B cell (primary cell): ENCODE measurements at regions not wholly inside any gene's neighbourhood (a gene's known extent, or its start where the extent isn't known, plus 50 kb on each side); places are given as distances from the start of the nearest gene placed in this dataset.

Experiments
- ATAC-seq: fragments of 200-7000 bp; cut with Tn5 transposase; one replicate; pipeline ENCODE4 v1.10.0; 2021; ENCODE audit warnings: low read depth, mild to moderate bottlenecking, moderate number of reproducible peaks, moderate library complexity
- CTCF ChIA-PET: fragments of 350-600 bp; sonication (Branson Sonifier 250); formaldehyde crosslinking; loops from one replicate; lab custom pipeline; 2021; ENCODE audit warnings: antibody characterized with exemption, inconsistent platforms; lab: Charles Lee
- POLR2A ChIA-PET: fragments of 350-600 bp; sonication (Branson Sonifier 250); formaldehyde crosslinking; loops from one replicate; lab custom pipeline; 2021; ENCODE audit warnings: antibody characterized with exemption; lab: Charles Lee
- DNase-seq: peaks from one replicate; pipeline ENCODE4 v3.0.0; 2013
- H2AFZ ChIP-seq: 2 replicates; pipeline ENCODE4 v1.6.1; 2012; ENCODE audit warnings: mild to moderate bottlenecking, low read depth, low read length; ENCODE audit not compliant: insufficient read depth, poor library complexity, severe bottlenecking
- H3K27ac ChIP-seq, 2 donors: 1 replicate in 1 of 2; 2 replicates in 1 of 2; pipeline ENCODE4 v1.5.1; 2012 to 2013; ENCODE audit warnings: low read length in 2 of 2, mild to moderate bottlenecking in 2 of 2, moderate library complexity in 1 of 2
- H3K27me3 ChIP-seq, 4 experiments: fragments of 200-600 bp in 1 of 4; sonication (generic) in 1 of 4; replicated peaks in 1 of 4; 1 replicate in 2 of 4; 2 replicates in 2 of 4; pipeline versions ENCODE4 v1.6.1 to v1.7.0; 2013 to 2016; ENCODE audit warnings: low read length in 3 of 4, mild to moderate bottlenecking in 2 of 4, mixed read lengths in 1 of 4, moderate library complexity in 1 of 4; ENCODE audit not compliant: insufficient read depth in 4 of 4, control insufficient read depth in 3 of 4; ENCODE audit errors: control extremely low read depth in 1 of 4
- H3K36me3 ChIP-seq, 2 experiments: replicated peaks in 1 of 2; 1 replicate in 1 of 2; 2 replicates in 1 of 2; pipeline versions ENCODE4 v1.6.1 to v1.7.1; 2013; ENCODE audit warnings: low read length in 1 of 2; ENCODE audit not compliant: insufficient read depth in 2 of 2, control insufficient read depth in 1 of 2; ENCODE audit errors: control extremely low read depth in 1 of 2, extremely low read depth in 1 of 2
- H3K4me1 ChIP-seq, 2 donors: fragments of 200-600 bp in 1 of 2; sonication (generic) in 1 of 2; 1 replicate in 1 of 2; 2 replicates in 1 of 2; pipeline versions ENCODE4 v1.5.1 to v1.6.1; 2013 to 2017; ENCODE audit warnings: low read length in 2 of 2; ENCODE audit not compliant: control insufficient read depth in 2 of 2, insufficient read depth in 2 of 2
- H3K4me2 ChIP-seq: replicated peaks from 2 replicates; pipeline ENCODE3; 2012; ENCODE audit warnings: mild to moderate bottlenecking, low read depth, low read length; ENCODE audit not compliant: poor library complexity, severe bottlenecking
- H3K4me3 ChIP-seq, 5 experiments: fragments of 200-600 bp in 1 of 5; sonication (generic) in 1 of 5; 1 replicate in 3 of 5; 2 replicates in 2 of 5; pipeline versions ENCODE4 v1.5.1 to v1.7.0; 2011 to 2016; ENCODE audit warnings: low read length in 4 of 5, mild to moderate bottlenecking in 4 of 5, low read depth in 2 of 5, control low read depth in 1 of 5, moderate library complexity in 1 of 5; ENCODE audit not compliant: insufficient read depth in 1 of 5; ENCODE audit errors: control extremely low read depth in 1 of 5, extremely low read depth in 1 of 5
- H3K79me2 ChIP-seq: fragments of 200-600 bp; sonication (generic); one replicate; pipeline ENCODE4 v1.6.0; 2016; ENCODE audit warnings: low read length; ENCODE audit not compliant: control insufficient read depth, insufficient read depth
- H3K9ac ChIP-seq: fragments of 200-600 bp; sonication (generic); 2 replicates; pipeline ENCODE4 v1.6.1; 2017; ENCODE audit warnings: mild to moderate bottlenecking, low read length, moderate library complexity
- H3K9me3 ChIP-seq, 3 donors: one replicate each; pipeline versions ENCODE4 v1.6.1 to v1.7.1; 2013; ENCODE audit warnings: low read length in 2 of 3; ENCODE audit not compliant: control insufficient read depth in 2 of 3, insufficient read depth in 1 of 3; ENCODE audit errors: control extremely low read depth in 1 of 3
- H4K20me1 ChIP-seq: 2 replicates; pipeline ENCODE4 v1.6.0; 2012; ENCODE audit warnings: mild to moderate bottlenecking, low read length; ENCODE audit not compliant: insufficient read depth, control insufficient read depth, poor library complexity, severe bottlenecking
- H3K27ac Mint-ChIP-seq: one replicate; pipeline ENCODE4 v1.8.0; 2021; ENCODE audit warnings: mixed read lengths
- H3K27me3 Mint-ChIP-seq: one replicate; pipeline ENCODE4 v1.8.0; 2021; ENCODE audit warnings: mixed read lengths
- H3K4me1 Mint-ChIP-seq: one replicate; pipeline ENCODE4 v1.8.0; 2021; ENCODE audit warnings: mixed read lengths
- H3K4me3 Mint-ChIP-seq: one replicate; pipeline ENCODE4 v1.8.0; 2021; ENCODE audit warnings: mixed read lengths
- H3K9me3 Mint-ChIP-seq: one replicate; pipeline ENCODE4 v1.8.0; 2022; ENCODE audit warnings: mixed read lengths; ENCODE audit not compliant: insufficient read depth
- EZH2 ChIP-seq: IDR thresholded peaks from 2 replicates; pipeline ENCODE4 v1.6.1; 2012; ENCODE audit warnings: borderline replicate concordance, low read depth, mild to moderate bottlenecking, moderate library complexity, low read length; ENCODE audit not compliant: insufficient read depth, poor library complexity, severe bottlenecking
- WGBS: methylation state at CpG from one replicate; pipeline ENCODE4 v1.1.5; 2013; ENCODE audit warnings: missing lambda C conversion rate; ENCODE audit not compliant: insufficient coverage; 5-methylcytosine and 5-hydroxymethylcytosine counted together
- intact Hi-C: fragments of 100-400 bp; cut with micrococcal nuclease; formaldehyde crosslinking; loops from one replicate; pipeline ENCODE4 v1.10.0; 2022
- TF ChIP-seq, protein P1 (sequence below): fragments of 200-600 bp; IDR thresholded peaks from one replicate; pipeline ENCODE4 v1.8.0; 2022; ENCODE audit warnings: antibody characterized with exemption, mild to moderate bottlenecking

DNA sequence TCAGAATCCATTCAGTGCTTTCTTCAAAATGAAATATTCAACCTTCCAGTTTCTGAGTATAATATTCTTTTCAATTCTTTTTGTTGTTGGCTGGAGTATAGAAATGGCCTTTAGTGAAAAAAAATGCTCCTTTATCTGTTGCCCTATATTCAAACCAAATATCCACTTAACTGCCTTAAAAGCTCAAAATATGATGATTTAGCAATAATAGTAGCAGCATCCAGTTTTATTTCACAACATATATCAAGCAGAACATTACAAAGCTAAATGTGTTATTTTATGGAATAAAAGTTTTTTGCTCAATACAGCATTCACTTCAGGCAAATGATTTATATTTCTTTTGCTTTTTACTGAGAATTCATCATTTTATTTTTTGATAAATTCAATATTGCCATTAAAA is 322.4 kb upstream of the EYS start:
- Histone ChIP-seq H3K4me3 (no peak overlapping the region), H3K4me2 (no peak overlapping the region), H4K20me1 (no peaks in the 10 kb centered on the region), H3K4me1 (no peaks in the 10 kb centered on the region), H2AFZ (no peak overlapping the region), H3K27me3 (no peaks in the 10 kb centered on the region), H3K9me3 (peaks cover 0 to 4% (median 0%) of the 10 kb centered on the region in 3 donors), H3K27ac (no peak overlapping the region), H3K9ac (no peak overlapping the region), H3K79me2 (no peaks in the 10 kb centered on the region), H3K36me3 (no peaks in the 10 kb centered on the region)
- ChIA-PET CTCF (no interaction called here), POLR2A (no interaction called here)
- H3K4me1 Mint-ChIP-seq, result no peaks in the 10 kb centered on the region
- DNase-seq (no peak), ATAC-seq (no peak)
- no peak for TF ChIP-seq EZH2
- TF ChIP-seq, protein P1, sequence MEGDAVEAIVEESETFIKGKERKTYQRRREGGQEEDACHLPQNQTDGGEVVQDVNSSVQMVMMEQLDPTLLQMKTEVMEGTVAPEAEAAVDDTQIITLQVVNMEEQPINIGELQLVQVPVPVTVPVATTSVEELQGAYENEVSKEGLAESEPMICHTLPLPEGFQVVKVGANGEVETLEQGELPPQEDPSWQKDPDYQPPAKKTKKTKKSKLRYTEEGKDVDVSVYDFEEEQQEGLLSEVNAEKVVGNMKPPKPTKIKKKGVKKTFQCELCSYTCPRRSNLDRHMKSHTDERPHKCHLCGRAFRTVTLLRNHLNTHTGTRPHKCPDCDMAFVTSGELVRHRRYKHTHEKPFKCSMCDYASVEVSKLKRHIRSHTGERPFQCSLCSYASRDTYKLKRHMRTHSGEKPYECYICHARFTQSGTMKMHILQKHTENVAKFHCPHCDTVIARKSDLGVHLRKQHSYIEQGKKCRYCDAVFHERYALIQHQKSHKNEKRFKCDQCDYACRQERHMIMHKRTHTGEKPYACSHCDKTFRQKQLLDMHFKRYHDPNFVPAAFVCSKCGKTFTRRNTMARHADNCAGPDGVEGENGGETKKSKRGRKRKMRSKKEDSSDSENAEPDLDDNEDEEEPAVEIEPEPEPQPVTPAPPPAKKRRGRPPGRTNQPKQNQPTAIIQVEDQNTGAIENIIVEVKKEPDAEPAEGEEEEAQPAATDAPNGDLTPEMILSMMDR, result no peak
- intact Hi-C loops, result no loop called here
- H3K9me3 Mint-ChIP-seq, result peaks cover 5% of the 10 kb centered on the region
- H3K27me3 Mint-ChIP-seq, result no peaks in the 10 kb centered on the region
- no peak overlapping the region for H3K4me3 Mint-ChIP-seq
- no peak overlapping the region for H3K27ac Mint-ChIP-seq

DNA sequence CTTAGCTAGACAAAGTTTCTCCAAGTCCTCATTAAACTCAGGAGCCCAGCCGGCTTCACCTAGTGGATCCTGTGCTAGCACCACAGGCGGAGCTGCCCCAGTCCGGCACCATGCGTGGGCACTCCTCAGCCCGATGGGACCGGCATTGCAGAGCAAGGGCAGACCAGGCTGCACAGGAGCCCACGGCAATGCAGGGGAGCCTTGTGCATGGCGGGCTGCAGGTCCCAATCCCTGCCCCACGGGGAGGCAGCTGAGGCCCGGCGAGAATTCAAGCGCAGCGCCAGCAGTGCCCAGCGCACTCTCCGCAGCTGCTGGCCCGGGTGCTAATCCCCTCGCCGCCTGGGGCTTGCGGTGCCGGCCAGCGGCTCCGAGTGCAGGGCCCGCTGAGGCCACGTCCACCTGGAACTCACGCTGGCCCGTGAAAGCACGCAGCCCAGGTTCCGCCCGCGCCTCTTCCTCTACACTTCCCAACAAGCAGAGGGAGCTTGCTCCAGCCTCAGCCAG is 292.3 kb upstream of the EYS start:
- TF ChIP-seq EZH2, result no peak
- TF ChIP-seq, protein P1, result no peak
- CTCF ChIA-PET, result interaction anchor here (0.6 kb wide), 1 partner anchor 11 kb away, joined by 3 read pairs; no protein-coding TSS in a partner anchor

More for the DNA sequence above, 292.3 kb upstream of the EYS start:
- WGBS, result 89% methylated on average over 26 of the region's 30 CpGs
- DNase-seq (no peak), ATAC-seq (no peak)
- Histone ChIP-seq H3K4me2 (no peak overlapping the region), H4K20me1 (no peaks in the 10 kb centered on the region), H3K27ac (no peak overlapping the region), H3K27me3 (no peaks in the 10 kb centered on the region), H3K9me3 (peaks cover 0 to 12% (median 0%) of the 10 kb centered on the region in 3 donors), H2AFZ (no peak overlapping the region), H3K36me3 (no peaks in the 10 kb centered on the region), H3K9ac (no peak overlapping the region), H3K4me3 (no peak overlapping the region), H3K79me2 (no peaks in the 10 kb centered on the region), H3K4me1 (no peaks in the 10 kb centered on the region)
- no peaks in the 10 kb centered on the region for H3K4me1 Mint-ChIP-seq
- intact Hi-C loops, result no loop called here
- peaks cover 8% of the 10 kb centered on the region for H3K9me3 Mint-ChIP-seq
- POLR2A ChIA-PET, result no interaction called here
- no peaks in the 10 kb centered on the region for H3K27me3 Mint-ChIP-seq
- no peak overlapping the region for H3K4me3 Mint-ChIP-seq
- H3K27ac Mint-ChIP-seq, result no peak overlapping the region
